ENCODE measurements at regions not wholly inside any gene's neighbourhood (a gene's known extent, or its start where the extent isn't known, plus 50 kb on each side); places are given as distances from the start of the nearest gene placed in this dataset.
"Not testable (repeated sequence)": the region's sequence is repeated elsewhere in the genome, so short reads cannot be mapped to it uniquely, and the experiment has no call there.

DNA sequence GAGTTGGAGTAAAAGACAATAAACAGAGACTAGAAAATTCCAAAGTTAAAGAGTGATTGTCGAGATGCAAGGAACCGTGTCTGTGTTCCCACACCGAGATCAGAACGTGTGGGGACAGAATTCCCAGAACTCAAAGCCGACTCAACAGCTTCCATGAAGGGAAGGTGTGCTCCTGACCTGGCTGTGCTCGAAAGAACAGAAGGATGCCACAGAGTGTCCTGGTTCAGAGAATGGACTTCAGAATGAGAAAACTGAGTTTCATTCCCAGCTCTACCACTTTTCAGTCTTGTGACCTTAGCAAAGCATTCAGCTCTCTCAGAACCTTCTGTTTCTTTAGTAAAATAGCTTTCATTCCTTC is 420.0 kb upstream of the SLC30A5 start:
- DNase-seq: no peak

DNA sequence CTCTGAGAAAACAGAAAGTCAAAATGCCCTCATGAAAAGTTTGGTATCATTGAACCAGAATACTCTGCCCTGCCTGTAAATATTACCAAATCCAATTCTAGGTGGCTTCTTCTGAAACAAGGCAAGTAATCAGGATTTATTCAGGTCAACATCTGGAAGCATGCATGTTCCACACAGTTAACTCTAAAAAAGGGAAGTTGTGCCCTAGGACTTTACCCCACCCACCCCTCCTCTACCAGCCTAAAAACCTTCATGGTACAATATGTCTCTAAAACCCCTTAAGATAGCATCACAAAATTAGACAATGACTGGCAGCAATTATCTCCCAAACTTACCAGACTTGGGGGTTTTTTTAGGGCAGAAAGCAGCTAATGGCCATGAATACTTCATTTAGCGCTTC is 414.8 kb upstream of the SLC30A5 start:
- no peak for DNase-seq

DNA sequence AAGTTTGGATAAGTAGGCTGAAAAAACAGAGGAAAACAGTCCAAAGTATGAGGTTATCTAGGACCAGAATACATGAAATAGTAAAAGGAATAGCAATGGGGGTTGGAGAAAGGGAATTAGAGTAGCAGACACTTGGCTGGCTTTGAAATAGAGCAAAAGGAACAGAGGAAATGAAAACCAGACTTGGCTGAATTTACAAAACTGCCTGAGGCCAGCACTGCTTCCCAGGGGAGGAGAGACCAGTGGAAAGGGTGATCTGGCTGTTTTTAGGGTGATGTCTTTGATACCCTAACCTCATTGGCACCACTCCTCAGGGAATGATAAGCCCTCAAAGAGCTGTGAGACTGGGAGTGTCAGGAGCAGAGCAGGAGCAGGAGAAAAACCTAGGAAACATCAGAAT is 413.4 kb upstream of the SLC30A5 start:
- no peak for DNase-seq

DNA sequence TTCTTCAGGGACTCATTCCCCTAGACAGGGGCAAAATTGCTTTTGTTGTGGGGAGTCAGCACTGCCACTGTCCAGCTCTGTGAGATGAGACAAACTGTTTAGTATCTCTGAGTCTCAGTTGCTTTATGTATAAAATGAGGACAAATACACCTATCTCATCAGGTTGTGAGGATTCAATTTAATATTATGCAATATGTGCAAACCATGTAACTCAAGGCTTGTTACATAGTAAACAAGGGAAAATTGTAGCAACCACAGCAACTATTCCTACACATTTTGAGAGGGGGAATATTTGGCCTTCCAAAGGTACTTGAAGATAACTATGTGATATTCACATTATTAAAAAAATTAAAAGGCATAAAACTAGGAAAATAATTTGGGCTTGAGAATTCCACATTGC is 411.9 kb upstream of the SLC30A5 start:
- no peak for DNase-seq

DNA sequence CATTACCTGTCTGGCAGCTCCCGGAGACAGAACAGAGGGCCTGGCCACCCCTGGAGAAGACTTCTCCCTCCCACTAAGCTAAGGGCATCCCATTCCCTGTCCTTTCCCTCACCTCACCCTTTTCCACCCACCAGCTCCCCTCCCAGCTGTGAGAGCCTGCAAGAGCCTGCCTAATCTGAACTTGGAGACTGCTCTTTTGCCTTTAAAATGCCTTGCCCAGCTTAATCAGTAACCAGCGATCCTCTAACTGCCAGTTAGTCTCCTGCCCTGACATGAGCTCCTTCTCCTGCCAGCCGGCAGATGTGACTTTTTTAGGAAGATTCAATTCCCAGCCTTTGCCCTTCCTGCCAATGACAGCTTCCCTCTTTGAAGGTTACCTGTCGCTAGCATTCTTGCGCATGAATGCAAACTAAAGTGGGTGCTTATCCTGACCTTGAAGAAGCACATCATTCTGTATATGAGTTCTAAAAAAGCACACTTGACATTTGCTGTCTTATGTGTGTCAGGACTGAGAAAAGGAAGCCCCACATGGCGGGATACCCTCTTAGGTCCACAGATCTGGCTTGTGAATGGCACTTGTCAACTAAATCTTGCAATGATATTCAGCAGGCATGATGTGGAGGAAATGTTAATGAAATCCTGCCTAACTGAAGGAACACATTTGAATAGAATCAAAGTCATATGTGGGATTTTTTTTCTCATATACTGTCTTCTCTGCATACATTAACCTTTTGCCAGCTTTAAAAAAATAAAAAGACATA is 411.2 kb upstream of the SLC30A5 start:
- no peak for DNase-seq

DNA sequence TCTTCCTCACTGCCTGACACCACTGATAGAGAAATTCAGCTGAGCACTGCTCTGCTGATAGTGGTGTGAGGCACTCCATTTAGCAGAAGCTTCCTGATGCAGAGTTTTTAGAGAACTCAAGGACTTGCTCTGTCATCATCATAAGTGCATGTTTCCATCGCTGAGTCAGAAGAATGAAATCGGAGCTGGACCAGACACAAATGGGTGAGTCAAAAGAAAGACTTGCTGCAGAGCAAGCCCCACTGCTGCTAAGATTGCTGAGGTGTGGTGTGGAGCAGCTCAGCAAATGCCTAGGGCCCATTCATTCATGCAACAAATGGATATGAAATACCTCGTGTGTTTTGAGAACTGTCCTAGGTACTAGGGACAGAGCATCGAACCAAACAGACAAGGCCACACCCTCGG is 410.2 kb upstream of the SLC30A5 start:
- DNase-seq: no peak

DNA sequence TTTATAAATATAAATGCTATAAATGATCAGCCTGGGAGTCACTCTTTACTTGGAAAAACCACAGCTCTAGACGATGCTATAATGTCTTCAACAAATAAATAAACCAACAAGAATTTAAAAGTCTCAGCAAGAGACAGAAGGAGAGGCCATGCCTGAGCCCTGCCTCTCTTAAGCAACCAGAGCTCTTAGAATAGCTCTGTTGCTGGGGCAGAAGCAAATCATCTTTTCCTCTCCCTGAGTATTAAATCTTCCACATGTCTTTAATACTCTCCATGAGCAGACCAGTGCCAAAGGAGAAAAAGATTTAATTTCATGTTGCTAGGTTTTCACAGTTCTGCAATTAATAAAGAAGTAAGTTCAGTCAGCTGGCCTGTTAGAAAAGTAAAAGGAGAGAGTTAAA is 408.0 kb upstream of the SLC30A5 start:
- no peak for DNase-seq

DNA sequence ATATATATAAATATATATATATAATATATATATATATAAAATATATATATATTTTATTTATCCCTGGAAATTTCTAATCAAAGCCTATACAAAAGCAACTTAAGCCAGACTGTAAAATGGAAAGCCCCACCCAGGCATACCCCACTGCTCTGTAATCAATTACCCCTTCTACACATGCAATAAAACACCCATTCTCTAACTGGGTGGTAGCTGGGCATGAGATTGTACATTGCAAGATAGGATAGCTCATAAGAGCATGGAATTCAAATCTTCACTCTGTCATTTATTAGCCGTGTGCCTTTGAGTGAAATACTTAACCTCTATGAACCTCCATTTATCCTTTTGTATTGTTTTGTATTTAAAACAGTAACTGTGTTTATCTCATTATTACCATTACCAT is 405.3 kb upstream of the SLC30A5 start:
- no peak for DNase-seq

DNA sequence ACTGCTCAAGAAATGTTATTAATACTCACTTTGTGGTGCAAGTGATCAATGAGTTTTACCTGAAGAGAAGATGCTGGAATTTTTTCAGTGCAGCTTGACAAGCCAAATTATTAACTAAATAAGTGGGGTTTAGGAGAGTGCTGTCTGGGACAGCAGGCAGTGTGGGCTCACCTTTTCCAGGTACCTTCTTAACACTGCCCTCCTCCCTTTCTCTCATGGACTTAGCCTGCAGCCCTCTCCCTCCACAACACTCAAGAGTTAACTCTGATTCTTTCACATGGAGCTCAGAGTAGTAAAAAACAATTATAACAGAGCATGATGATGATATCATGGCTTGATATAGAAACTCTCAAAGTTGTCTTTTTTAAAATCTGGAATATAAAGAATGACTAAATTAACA is 404.8 kb upstream of the SLC30A5 start:
- DNase-seq: no peak

DNA sequence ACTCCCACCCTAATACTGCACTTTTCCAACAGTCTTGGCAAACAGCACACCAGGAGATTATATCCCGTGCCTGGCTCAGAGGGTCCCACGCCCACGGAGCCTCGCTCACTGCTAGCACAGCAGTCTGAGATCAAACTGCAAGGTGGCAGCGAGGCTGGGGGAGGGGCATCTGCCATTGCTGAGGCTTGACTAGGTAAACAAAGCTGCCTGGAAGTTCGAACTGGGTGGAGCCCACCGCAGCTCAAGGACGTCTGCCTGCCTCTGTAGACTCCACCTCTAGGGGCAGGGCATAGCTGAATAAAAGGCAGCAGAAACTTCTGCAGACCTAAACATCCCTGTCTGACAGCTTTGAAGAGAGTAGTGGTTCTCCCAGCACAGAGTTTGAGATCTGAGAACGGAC is 401.9 kb upstream of the SLC30A5 start:
- DNase-seq: not testable (repeated sequence)

DNA sequence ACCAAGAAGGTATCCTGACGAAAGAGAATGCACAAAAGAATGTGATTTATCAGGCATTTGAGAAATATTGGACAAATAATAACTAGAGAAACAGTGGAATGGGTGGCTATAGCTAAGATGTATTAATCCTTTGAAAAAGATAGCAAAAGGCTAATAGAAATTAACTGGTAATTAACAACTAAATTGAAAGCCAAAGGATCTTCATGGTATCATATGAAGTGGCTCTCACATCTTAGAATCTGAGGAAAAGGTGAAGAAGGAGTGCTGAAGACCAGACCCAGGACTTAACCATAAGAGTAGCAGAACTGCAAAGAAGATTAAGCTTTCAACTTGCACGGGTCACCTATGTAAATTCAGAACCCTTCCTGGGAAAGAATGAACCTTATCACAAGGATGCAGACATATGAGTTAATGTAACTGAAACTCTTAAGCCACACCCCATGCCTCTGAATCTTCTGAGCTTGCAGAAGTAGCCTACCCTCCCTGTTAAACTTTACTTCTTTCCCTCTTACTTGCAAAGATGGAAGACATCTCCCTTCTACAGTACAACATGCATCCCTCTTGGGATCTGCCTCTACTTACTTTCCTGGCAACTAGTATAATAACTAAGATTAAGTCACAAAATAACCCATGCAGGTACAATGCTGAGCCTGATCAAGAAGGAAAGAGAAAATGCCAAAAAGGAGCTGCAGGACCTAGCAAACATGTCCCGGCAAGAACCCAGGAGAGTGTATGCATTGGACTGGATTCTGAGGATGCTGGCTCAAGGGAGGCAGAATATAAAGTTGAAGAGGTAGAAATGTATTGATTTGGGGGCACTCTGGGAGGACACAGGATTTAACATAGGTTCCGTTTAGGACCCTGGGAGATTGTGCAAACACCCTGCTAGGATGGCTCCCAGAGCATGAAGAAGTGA is 395.5 kb upstream of the SLC30A5 start:
- no peak for DNase-seq

DNA sequence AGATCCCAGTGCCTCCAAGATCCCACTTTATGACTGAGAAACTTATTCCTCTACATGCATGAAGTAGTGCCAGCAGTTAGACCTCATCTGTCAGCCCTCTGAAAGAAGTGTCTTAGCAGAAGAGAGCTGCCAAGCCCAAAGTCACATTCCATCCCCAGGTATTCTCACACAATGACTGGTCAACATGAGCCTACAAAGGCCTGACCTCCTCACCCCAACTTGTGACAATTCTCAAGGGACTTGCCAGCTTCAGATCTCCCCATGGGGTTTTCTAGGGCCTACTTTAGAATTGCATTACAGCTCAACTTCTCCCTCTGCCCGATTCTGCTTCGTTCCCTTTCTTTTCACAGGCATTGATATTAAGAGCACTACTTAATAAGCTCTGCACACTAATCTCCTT is 393.8 kb upstream of the SLC30A5 start:
- no peak for DNase-seq

DNA sequence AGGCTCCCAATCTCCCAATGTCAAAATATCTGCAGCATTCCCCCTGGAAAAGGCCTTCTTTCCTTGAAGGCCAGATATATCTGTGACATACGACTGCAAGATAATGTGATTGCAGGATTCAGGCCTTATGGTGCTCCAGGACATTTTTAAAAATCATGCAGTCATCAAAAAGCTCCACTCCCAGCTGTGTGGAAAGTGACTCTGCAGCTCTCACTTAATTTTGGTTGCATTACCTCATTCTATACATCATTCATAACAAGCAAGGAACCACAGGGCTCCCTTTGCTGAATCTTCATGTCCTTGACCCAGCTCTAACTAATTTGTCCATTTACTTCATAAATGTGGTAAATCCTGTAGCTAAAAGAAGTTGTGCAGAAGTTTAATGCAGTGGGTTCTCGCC is 386.2 kb upstream of the SLC30A5 start:
- DNase-seq: no peak

DNA sequence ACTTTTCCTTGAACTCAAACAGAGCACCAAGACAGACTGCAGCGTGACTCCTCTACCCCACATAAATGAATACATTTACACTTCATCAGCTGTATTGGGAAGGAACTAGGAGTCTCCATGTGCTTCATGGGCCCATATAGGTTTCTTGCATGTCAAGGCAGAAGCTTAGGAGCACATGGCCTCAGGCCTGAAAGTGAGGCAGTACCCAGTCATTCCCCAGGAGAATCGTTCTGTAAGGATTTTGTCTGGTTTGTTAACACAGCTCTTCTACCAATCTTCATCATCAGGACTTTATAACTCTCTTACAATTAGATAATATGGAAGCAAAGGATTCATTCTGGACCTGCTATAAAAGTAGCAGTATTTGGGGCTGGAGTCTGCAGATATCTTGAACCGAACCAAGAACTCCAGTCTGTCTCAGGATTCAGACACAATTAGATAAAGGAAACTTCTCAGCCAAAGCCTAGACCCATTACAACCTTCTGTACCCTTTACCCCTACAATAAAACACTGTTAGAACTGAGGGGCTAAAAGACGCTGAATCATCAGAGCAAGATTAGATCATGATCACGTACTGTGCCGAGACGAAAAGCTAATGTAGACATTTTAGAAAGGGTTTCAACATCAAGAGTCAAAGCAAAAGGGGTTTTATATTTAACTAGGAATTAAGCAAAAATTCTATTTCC is 385.5 kb upstream of the SLC30A5 start:
- no peak for DNase-seq

DNA sequence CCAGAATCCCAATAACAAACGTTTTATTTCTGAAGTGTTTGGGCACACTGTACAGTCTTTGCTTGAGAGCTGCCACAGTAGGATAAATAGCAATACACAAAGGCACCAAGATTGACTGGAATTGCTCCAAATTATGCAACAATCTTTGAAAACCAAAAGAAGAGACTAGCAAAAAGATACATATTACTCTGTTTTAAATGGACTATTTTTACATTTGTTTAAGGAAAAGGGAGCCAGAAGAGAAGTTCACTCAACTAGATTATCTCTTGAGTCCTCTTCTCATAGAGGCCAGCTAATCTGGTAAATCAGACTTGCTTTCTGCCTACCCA is 385.0 kb upstream of the SLC30A5 start:
- no peak for DNase-seq

DNA sequence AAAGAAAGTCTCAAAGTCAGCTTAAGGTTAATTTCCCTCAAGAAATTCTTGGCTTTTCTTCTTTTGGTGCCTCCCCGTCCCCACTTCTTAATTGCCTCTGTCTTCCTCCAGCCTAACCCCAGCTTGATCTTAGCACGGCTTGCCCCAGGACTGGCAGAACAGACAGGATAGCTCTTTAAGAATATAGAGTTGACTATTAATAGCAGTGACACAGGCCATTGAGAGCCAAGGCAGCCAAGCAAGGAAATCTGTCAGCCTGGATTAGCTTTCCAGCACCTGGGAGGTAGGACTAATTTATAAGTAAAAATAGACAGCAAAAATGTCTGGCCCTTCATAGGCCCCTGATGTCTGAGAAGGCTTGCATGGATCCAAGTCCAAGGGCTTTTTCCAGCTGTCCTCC is 384.6 kb upstream of the SLC30A5 start:
- DNase-seq: no peak

DNA sequence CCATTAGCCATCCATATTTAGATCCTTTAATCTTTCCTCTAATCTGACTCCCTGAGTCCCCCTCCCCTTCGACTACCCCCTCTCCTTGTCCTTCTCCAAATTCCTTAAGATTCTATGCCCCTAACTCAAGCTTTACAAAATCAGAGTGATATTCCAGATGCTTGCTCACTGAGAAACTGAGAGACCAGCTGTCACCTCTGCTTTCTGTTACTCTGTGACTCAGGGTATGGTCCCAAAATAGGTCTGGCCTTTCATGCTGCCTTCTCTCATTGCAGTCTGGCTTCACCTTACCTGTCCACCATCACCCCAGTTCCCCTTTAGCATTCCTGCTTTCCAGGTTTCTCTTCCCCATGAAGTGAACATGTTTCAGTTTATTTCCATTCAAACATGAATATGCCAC is 383.3 kb upstream of the SLC30A5 start:
- no peak for DNase-seq

DNA sequence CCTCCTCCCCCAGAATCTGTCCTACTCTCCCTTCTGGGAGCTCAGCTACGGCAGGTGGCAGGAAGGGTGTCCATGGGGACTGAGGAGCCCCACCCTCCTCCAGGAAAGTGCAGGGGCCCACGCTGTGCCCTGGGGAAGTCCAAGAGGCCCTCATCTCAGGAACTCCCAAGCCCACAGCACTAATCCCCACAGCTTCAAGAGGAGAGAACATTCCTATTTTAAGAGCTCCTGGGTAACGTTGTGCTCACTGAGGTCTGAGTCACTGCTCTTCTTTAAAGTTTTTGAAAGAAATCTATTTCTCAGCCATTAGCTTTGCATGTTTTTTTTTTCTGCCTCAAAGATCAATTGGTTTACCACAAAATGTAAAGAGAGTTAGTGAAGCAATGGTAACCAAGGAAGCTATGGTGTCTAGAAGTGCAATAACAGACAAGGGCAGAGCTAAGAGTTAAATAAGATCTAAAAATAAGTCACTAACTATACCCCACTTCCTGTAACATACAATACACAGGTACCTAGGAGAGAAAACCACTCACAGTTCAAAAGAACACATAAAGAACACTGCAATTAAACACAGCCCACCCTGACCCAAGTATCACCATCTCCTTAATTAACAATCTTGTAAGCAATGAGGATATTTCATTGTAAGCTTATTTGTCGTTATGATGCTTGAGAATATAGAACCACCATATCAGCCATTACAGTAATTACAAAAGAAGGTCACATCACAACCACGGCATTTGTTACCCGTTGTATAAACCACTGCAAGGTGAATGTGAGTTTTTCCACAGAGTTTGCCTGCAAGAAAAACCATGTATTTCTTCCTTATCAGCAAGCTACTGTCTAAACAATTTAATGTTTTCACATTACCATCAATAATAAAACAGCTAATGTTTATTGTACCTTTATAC is 382.3 kb upstream of the SLC30A5 start:
- DNase-seq: peak; percentile 49

DNA sequence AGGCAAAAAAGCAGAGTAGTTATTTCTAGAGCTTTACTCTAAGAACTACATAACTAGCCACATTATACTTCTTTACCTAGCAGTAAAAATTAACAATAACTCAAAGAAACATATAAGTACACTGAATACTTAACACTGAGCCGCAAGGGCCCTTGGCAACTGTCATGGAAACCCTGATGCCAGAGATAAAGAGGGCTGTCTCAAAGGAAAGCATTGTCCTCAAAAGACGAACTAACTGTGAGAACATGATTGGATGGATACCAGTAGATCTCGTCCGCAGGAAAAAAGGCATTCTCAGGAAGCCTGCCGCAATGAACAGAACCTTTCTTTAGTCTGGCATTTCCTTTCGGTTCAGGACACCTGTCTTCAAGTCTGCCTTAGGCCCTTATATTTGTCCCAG is 379.0 kb upstream of the SLC30A5 start:
- DNase-seq: no peak

DNA sequence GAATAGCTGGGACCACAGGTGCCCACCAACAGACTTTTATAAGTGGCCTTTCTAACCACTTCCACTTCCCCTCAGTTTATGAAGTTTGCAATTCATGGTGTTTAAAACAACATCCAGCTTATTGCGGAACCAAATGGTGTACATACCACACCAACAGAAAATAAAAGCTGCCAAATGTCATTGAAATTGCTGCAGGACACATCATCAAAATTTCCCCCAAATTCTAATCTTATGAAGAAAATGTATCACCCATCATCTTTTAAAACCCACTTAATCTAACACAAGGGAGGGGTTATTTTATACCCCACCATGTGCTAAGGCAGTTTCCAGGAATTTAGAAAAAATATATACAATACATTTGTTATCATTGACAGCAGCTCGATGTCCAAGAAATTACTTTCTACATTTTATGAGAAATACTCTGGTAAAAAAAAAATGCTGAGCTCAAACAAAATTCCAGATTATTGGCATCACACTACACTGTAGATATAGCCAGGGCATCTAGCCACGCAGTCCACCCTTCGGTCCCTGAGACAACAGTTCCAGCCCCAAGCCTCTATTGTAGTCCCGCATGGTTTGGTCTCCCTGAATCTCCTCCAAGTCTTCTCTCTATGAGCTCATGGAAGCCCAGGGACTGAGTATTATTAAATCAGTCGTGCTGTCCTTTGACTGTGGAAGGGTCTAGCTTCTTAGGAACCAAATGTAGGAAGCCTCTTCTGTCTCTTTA is 372.8 kb upstream of the SLC30A5 start:
- no peak for DNase-seq

DNA sequence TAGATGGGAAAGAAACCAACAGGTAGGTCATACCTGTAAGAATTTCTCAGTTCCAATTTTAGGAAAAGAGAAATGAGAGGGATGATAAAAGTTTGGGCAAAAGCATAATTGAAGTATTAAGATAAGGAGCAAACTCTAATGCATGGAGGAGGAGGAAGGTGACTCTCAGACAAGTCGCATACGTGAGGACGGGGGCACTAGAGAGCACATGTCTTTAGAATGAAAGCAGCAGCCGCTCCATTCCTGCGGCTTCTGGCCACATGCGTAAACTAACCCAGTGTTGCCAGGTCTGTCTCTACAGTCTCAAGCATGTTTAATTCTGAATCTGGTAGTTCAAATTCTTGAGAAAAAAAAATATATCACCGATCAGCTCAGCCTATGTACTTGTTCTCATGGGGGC is 371.5 kb upstream of the SLC30A5 start:
- no peak for DNase-seq

Data from CD4-positive, alpha-beta T cell treated with Interleukin-10 for 1 hour (primary cell).